ENCODE measurements at regions not wholly inside any gene's neighbourhood (a gene's known extent, or its start where the extent isn't known, plus 50 kb on each side); places are given as distances from the start of the nearest gene placed in this dataset.

GRCh38 chr4:176988226-176988625, 195.5 kb upstream of the VEGFC start:
- DNase-seq, result no peak

GRCh38 chr4:176989186-176989585, 196.5 kb upstream of the VEGFC start:
- DNase-seq, result no peak

- no peak for DNase-seq
Measured at GRCh38 chr4:176999935-177000543, 207.3 kb upstream of the VEGFC start.

- no peak for DNase-seq
Measured at GRCh38 chr4:177001271-177002175, 208.8 kb upstream of the VEGFC start.

- DNase-seq, result no peak
Measured at GRCh38 chr4:177005674-177006230, 213.0 kb upstream of the VEGFC start.

GRCh38 chr4:177006331-177006730, 213.6 kb upstream of the VEGFC start:
- DNase-seq, result no peak

GRCh38 chr4:177008071-177008835, 215.5 kb upstream of the VEGFC start:
- no peak for DNase-seq

- DNase-seq, result no peak
Measured at GRCh38 chr4:177008836-177009501, 216.2 kb upstream of the VEGFC start.

- no peak for DNase-seq
Measured at GRCh38 chr4:177010418-177010817, 217.7 kb upstream of the VEGFC start.

- no peak for DNase-seq
Measured at GRCh38 chr4:177012918-177013545, 220.3 kb upstream of the VEGFC start.

GRCh38 chr4:177016541-177017141, 223.9 kb upstream of the VEGFC start:
- no peak for DNase-seq

- DNase-seq, result no peak
Measured at GRCh38 chr4:177023951-177024350, 231.2 kb upstream of the VEGFC start.

- no peak for DNase-seq
Measured at GRCh38 chr4:177032341-177032740, 239.6 kb upstream of the VEGFC start.

GRCh38 chr4:177033135-177033534, 240.4 kb upstream of the VEGFC start:
- DNase-seq, result no peak

- no peak for DNase-seq
Measured at GRCh38 chr4:177033632-177034031, 240.9 kb upstream of the VEGFC start.

- no peak for DNase-seq
Measured at GRCh38 chr4:177041356-177041755, 248.6 kb upstream of the VEGFC start.

GRCh38 chr4:177047070-177047850, 254.5 kb upstream of the VEGFC start:
- DNase-seq, result peak; percentile 44 to 53

GRCh38 chr4:177047851-177048174, 255.1 kb upstream of the VEGFC start:
- DNase-seq, result no peak

GRCh38 chr4:177051473-177052060, 258.1 kb upstream of the NEIL3 start:
- DNase-seq, result peak; percentile 3 to 15

- no peak for DNase-seq
Measured at GRCh38 chr4:177052211-177052934, 257.3 kb upstream of the NEIL3 start.
